H9 (cell line): ENCODE measurements at regions not wholly inside any gene's neighbourhood (a gene's known extent, or its start where the extent isn't known, plus 50 kb on each side); places are given as distances from the start of the nearest gene placed in this dataset.

ENCODE experiments used
- DNase-seq: peaks from one replicate; pipeline ENCODE4 v3.0.0-alpha.2; 2017
- H2AFZ ChIP-seq: one replicate; pipeline ENCODE4 v1.6.1; 2013; ENCODE audit warnings: mild to moderate bottlenecking, low read length, control low read depth, moderate library complexity
- H2AK5ac ChIP-seq: 2 replicates; pipeline ENCODE4 v1.6.1; 2013; ENCODE audit warnings: low read length, control low read depth, mixed read lengths; ENCODE audit not compliant: insufficient read length
- H2BK120ac ChIP-seq: one replicate; pipeline ENCODE4 v1.6.1; 2013; ENCODE audit warnings: low read depth, mild to moderate bottlenecking, low read length, control low read depth, inconsistent platforms; ENCODE audit not compliant: poor library complexity, severe bottlenecking
- H2BK12ac ChIP-seq: 2 replicates; pipeline ENCODE4 v1.6.1; 2013; ENCODE audit warnings: low read length, control low read depth, mixed read lengths, low read depth; ENCODE audit not compliant: insufficient read length
- H2BK15ac ChIP-seq: 2 replicates; pipeline ENCODE4 v1.6.1; 2013; ENCODE audit warnings: low read depth, low read length, control low read depth
- H2BK20ac ChIP-seq: one replicate; pipeline ENCODE4 v1.6.1; 2013; ENCODE audit warnings: low read depth, mild to moderate bottlenecking, low read length, control low read depth, inconsistent platforms; ENCODE audit not compliant: poor library complexity, severe bottlenecking
- H2BK5ac ChIP-seq: 2 replicates; pipeline ENCODE4 v1.6.1; 2013; ENCODE audit warnings: low read length, control low read depth, mixed read lengths; ENCODE audit not compliant: insufficient read length
- H3K14ac ChIP-seq: 2 replicates; pipeline ENCODE4 v1.6.1; 2013; ENCODE audit warnings: low read length, control low read depth; ENCODE audit not compliant: insufficient read depth
- H3K18ac ChIP-seq: 2 replicates; pipeline ENCODE4 v1.6.1; 2013; ENCODE audit warnings: low read depth, mild to moderate bottlenecking, mixed read lengths, low read length, control low read depth; ENCODE audit not compliant: insufficient read length
- H3K23ac ChIP-seq: 2 replicates; pipeline ENCODE4 v1.6.1; 2013; ENCODE audit warnings: low read length, control low read depth, mixed read lengths, low read depth; ENCODE audit not compliant: insufficient read length
- H3K23me2 ChIP-seq: 2 replicates; pipeline ENCODE4 v1.6.1; 2013; ENCODE audit warnings: low read depth, mild to moderate bottlenecking, mixed read lengths, low read length, control low read depth; ENCODE audit not compliant: insufficient read length, poor library complexity, severe bottlenecking
- H3K27ac ChIP-seq: 2 replicates; pipeline ENCODE4 v1.5.1; 2013; ENCODE audit warnings: low read length, control low read depth, mixed read lengths, low read depth; ENCODE audit not compliant: insufficient read length
- H3K27me3 ChIP-seq: 2 replicates; pipeline ENCODE4 v1.6.1; 2013; ENCODE audit warnings: low read length, control low read depth, inconsistent platforms; ENCODE audit not compliant: insufficient read depth
- H3K4ac ChIP-seq: 2 replicates; pipeline ENCODE4 v1.6.1; 2013; ENCODE audit warnings: low read depth, mild to moderate bottlenecking, control low read depth, inconsistent platforms, low read length, moderate library complexity
- H3K4me1 ChIP-seq: 2 replicates; pipeline ENCODE4 v1.6.1; 2013; ENCODE audit warnings: low read length, control low read depth, inconsistent platforms; ENCODE audit not compliant: insufficient read depth
- H3K4me2 ChIP-seq: 2 replicates; pipeline ENCODE4 v1.6.1; 2013; ENCODE audit warnings: low read length, control low read depth, mixed read lengths; ENCODE audit not compliant: insufficient read length, insufficient read depth
- H3K56ac ChIP-seq: 2 replicates; pipeline ENCODE4 v1.6.1; 2013; ENCODE audit warnings: low read depth, mild to moderate bottlenecking, mixed read lengths, low read length, control low read depth; ENCODE audit not compliant: insufficient read length
- H3K79me1 ChIP-seq: 2 replicates; pipeline ENCODE4 v1.6.1; 2013; ENCODE audit warnings: low read depth, mild to moderate bottlenecking, moderate library complexity, low read length, control low read depth, inconsistent platforms; ENCODE audit not compliant: insufficient read depth, poor library complexity, severe bottlenecking
- H3K79me2 ChIP-seq: 2 replicates; pipeline ENCODE4 v1.6.1; 2013; ENCODE audit warnings: low read length, control low read depth, inconsistent platforms; ENCODE audit not compliant: insufficient read depth
- H3K9ac ChIP-seq: 2 replicates; pipeline ENCODE4 v1.6.1; 2013; ENCODE audit warnings: low read length, control low read depth, mixed read lengths; ENCODE audit not compliant: insufficient read length; ENCODE audit errors: extremely low read depth
- H3K9me3 ChIP-seq: one replicate; pipeline ENCODE4 v1.6.1; 2013; ENCODE audit warnings: low read depth, low read length, inconsistent platforms; ENCODE audit not compliant: control insufficient read depth
- H3T11ph ChIP-seq: one replicate; pipeline ENCODE4 v1.6.1; 2013; ENCODE audit warnings: mild to moderate bottlenecking, low read length, control low read depth, inconsistent platforms
- H4K20me1 ChIP-seq: one replicate; pipeline ENCODE4 v1.6.1; 2013; ENCODE audit not compliant: control insufficient read depth, insufficient read length, insufficient read depth
- H4K5ac ChIP-seq: 2 replicates; pipeline ENCODE4 v1.6.1; 2013; ENCODE audit warnings: low read depth, mild to moderate bottlenecking, mixed read lengths, low read length, control low read depth; ENCODE audit not compliant: insufficient read length
- H4K8ac ChIP-seq: replicated peaks from 2 replicates; pipeline ENCODE4 v1.6.1; 2013; ENCODE audit warnings: low read length, control low read depth, mixed read lengths, low read depth; ENCODE audit not compliant: insufficient read length
- H4K91ac ChIP-seq: 2 replicates; pipeline ENCODE4 v1.6.1; 2013; ENCODE audit warnings: low read depth, mild to moderate bottlenecking, moderate library complexity, mixed read lengths, low read length, control low read depth; ENCODE audit not compliant: insufficient read length
- H3K27ac Mint-ChIP-seq, 3 experiments: 2 replicates in 2 of 3; 3 replicates in 1 of 3; pipeline ENCODE4 v1.8.0; 2020 to 2021; ENCODE audit warnings: mixed read lengths in 3 of 3, mild to moderate bottlenecking in 1 of 3, moderate library complexity in 1 of 3
- H3K27me3 Mint-ChIP-seq: 2 replicates; pipeline ENCODE4 v1.8.0; 2021; ENCODE audit warnings: low read depth, mild to moderate bottlenecking, moderate library complexity, mixed read lengths
- H3K36me3 Mint-ChIP-seq, 3 experiments: 2 replicates in 2 of 3; 3 replicates in 1 of 3; pipeline ENCODE4 v1.8.0; 2020 to 2021; ENCODE audit warnings: low read depth in 3 of 3, mixed read lengths in 3 of 3; ENCODE audit not compliant: insufficient read depth in 1 of 3
- H3K4me1 Mint-ChIP-seq, 2 experiments: 2 replicates each; pipeline ENCODE4 v1.8.0; 2020; ENCODE audit warnings: mixed read lengths in 2 of 2
- H3K4me3 Mint-ChIP-seq, 2 experiments: 2 replicates in 1 of 2; 3 replicates in 1 of 2; pipeline ENCODE4 v1.8.0; 2020 to 2021; ENCODE audit warnings: mild to moderate bottlenecking in 2 of 2, mixed read lengths in 2 of 2, moderate library complexity in 1 of 2
- H3K9me3 Mint-ChIP-seq, 2 experiments: 2 replicates in 1 of 2; 3 replicates in 1 of 2; pipeline ENCODE4 v1.8.0; 2020; ENCODE audit warnings: mild to moderate bottlenecking in 2 of 2, mixed read lengths in 2 of 2, moderate library complexity in 1 of 2
- WGBS: extraction: QIAGEN DNeasy Blood & Tissue Kit; methylation state at CpG from one replicate; pipeline ENCODE4 v1.1.7; 2013; ENCODE audit warnings: missing lambda C conversion rate, low lambda C conversion rate, mixed read lengths; ENCODE audit not compliant: insufficient read length; ENCODE audit errors: extremely low coverage; 5-methylcytosine and 5-hydroxymethylcytosine counted together
- TF ChIP-seq, protein P1 (sequence below): fragments of 200-600 bp; sonication (generic); conservative IDR thresholded peaks from 3 replicates; pipeline ENCODE4 v1.8.0; 2021; ENCODE audit warnings: antibody characterized with exemption, mild to moderate bottlenecking

DNA sequence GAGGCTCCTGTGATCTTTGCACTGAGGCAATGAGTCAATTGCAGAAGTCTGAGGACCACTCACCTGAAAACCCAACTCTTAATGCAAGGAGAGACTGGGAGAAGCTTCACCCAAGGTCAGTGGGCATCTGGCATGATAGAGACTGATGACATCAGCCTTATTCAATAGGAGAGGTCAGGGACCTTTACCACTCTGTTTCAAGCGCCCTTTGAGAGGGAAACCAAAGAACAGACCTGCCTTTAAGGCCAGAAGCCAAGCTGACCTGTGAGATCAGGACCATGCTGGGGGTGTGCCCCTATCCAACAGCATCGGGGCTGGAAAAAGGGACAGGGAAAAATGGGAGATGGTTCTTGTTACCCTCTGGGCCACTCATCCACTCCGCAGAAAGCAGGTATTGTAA, 83.3 kb upstream of the FOXN3 start:
- Histone ChIP-seq H4K8ac (no peak overlapping the region), H3K4me2 (no peak overlapping the region), H3K23ac (no peak overlapping the region), H3K18ac (no peak overlapping the region), H2BK12ac (no peak overlapping the region), H2BK15ac (no peak overlapping the region), H2AK5ac (no peak overlapping the region), H3K9me3 (no peaks in the 10 kb centered on the region), H3T11ph (no peak overlapping the region), H4K91ac (no peak overlapping the region), H4K5ac (no peak overlapping the region), H2BK120ac (no peak overlapping the region), H3K79me2 (peaks cover 2% of the 10 kb centered on the region; the same call in 1 of the 2 replicates), H3K27ac (no peak overlapping the region), H3K23me2 (no peaks in the 10 kb centered on the region), H3K4me1 (peaks cover 10% of the 10 kb centered on the region), H3K9ac (no peak overlapping the region), H2AFZ (no peak overlapping the region), H2BK20ac (no peak overlapping the region), H3K27me3 (no peaks in the 10 kb centered on the region), H3K4ac (no peak overlapping the region), H3K56ac (no peak overlapping the region), H4K20me1 (no peaks in the 10 kb centered on the region), H2BK5ac (no peak overlapping the region), H3K14ac (no peak overlapping the region; the same call in 1 of the 2 replicates), H3K79me1 (no peaks in the 10 kb centered on the region)
- TF ChIP-seq, protein P1, sequence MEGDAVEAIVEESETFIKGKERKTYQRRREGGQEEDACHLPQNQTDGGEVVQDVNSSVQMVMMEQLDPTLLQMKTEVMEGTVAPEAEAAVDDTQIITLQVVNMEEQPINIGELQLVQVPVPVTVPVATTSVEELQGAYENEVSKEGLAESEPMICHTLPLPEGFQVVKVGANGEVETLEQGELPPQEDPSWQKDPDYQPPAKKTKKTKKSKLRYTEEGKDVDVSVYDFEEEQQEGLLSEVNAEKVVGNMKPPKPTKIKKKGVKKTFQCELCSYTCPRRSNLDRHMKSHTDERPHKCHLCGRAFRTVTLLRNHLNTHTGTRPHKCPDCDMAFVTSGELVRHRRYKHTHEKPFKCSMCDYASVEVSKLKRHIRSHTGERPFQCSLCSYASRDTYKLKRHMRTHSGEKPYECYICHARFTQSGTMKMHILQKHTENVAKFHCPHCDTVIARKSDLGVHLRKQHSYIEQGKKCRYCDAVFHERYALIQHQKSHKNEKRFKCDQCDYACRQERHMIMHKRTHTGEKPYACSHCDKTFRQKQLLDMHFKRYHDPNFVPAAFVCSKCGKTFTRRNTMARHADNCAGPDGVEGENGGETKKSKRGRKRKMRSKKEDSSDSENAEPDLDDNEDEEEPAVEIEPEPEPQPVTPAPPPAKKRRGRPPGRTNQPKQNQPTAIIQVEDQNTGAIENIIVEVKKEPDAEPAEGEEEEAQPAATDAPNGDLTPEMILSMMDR = no peak
- peaks cover 36 to 38% of the 10 kb centered on the region in 2 experiments for H3K4me1 Mint-ChIP-seq
- H3K9me3 Mint-ChIP-seq = peaks cover 3% of the 10 kb centered on the region in 2 experiments; a peak in 3 of 5 replicates
- WGBS = no CpG with 5 or more reads among the region's 3 CpGs
- H3K27ac Mint-ChIP-seq = peak overlapping the region in 2 of 3 experiments; percentile 38 to 54; a peak in 2 of 7 replicates
- DNase-seq = no peak
- no peaks in the 10 kb centered on the region; the same call in 1 of the 2 replicates for H3K27me3 Mint-ChIP-seq
- H3K4me3 Mint-ChIP-seq = no peak overlapping the region
- H3K36me3 Mint-ChIP-seq = peaks cover 14 to 20% (median 15%) of the 10 kb centered on the region in 3 experiments
